Lung (tissue), 11 donors: ENCODE measurements at regions not wholly inside any gene's neighbourhood (a gene's known extent, or its start where the extent isn't known, plus 50 kb on each side); places are given as distances from the start of the nearest gene placed in this dataset.
"Not testable (repeated sequence)": the region's sequence is repeated elsewhere in the genome, so short reads cannot be mapped to it uniquely, and the experiment has no call there.

Source experiments
- ATAC-seq: fragments of 200-7000 bp; cut with Tn5 transposase; one replicate; pipeline ENCODE4 v1.9.1; 2020; ENCODE audit warnings: moderate number of reproducible peaks; ENCODE audit not compliant: insufficient read depth, low FRiP score
- DNase-seq, 3 donors: peaks; one replicate each; pipeline ENCODE4 v3.0.0-alpha.2; 2013 to 2017
- H3K27ac ChIP-seq, 2 donors: one replicate each; pipeline ENCODE4 v1.5.1; 2013; ENCODE audit warnings: mild to moderate bottlenecking in 2 of 2, moderate library complexity in 2 of 2, control low read depth in 1 of 2, inconsistent platforms in 1 of 2, low read depth in 1 of 2, low read length in 1 of 2
- H3K27me3 ChIP-seq, 3 donors: one replicate each; pipeline ENCODE4 v1.5.1; 2013; ENCODE audit warnings: low read length in 2 of 3; ENCODE audit not compliant: control insufficient read depth in 3 of 3, insufficient read depth in 3 of 3
- H3K36me3 ChIP-seq, 4 donors: one replicate each; pipeline ENCODE4 v1.5.1; 2013; ENCODE audit warnings: low read length in 4 of 4, mild to moderate bottlenecking in 1 of 4, moderate library complexity in 1 of 4; ENCODE audit not compliant: control insufficient read depth in 4 of 4, insufficient read depth in 4 of 4
- H3K4me1 ChIP-seq, 5 donors: one replicate each; pipeline ENCODE4 v1.5.1; 2013; ENCODE audit warnings: low read length in 5 of 5, mild to moderate bottlenecking in 2 of 5, moderate library complexity in 1 of 5; ENCODE audit not compliant: control insufficient read depth in 5 of 5, insufficient read depth in 5 of 5
- H3K4me3 ChIP-seq: one replicate; pipeline ENCODE4 v1.5.1; 2013; ENCODE audit warnings: mild to moderate bottlenecking, control low read depth, moderate library complexity
- H3K9ac ChIP-seq, 2 donors: one replicate each; pipeline ENCODE4 v1.5.1; 2013; ENCODE audit warnings: low read length in 2 of 2, control low read depth in 1 of 2; ENCODE audit not compliant: insufficient read depth in 1 of 2
- H3K9me3 ChIP-seq, 4 donors: one replicate each; pipeline ENCODE4 v1.5.1; 2013; ENCODE audit warnings: low read length in 3 of 4, mild to moderate bottlenecking in 1 of 4, moderate library complexity in 1 of 4; ENCODE audit not compliant: control insufficient read depth in 4 of 4, insufficient read depth in 3 of 4
- CTCF ChIP-seq: IDR thresholded peaks from 2 replicates; pipeline ENCODE4 v1.5.1; 2012; ENCODE audit warnings: mild to moderate bottlenecking; ENCODE audit errors: control extremely low read depth, extremely low read depth
- WGBS, 2 donors: extraction: QIAGEN DNeasy Blood & Tissue Kit; methylation state at CpG; one replicate each; pipeline ENCODE4 v1.1.7; 2013; 5-methylcytosine and 5-hydroxymethylcytosine counted together
- donor health status: control.
- donor health status: control.
- donor health status: Bipolar disorder and iron deficiency.
- donor health status: healthy.
- donor health status: DM: yes; HTN: yes; CAD: no.

GRCh38 chr4:61004651-61005170 lies 195.4 kb upstream of the ADGRL3 start:
- Histone ChIP-seq H3K27ac (no peak overlapping the region), H3K9ac (no peak overlapping the region), H3K36me3 (no peaks in the 10 kb centered on the region), H3K4me1 (no peaks in the 10 kb centered on the region), H3K4me3 (no peak overlapping the region), H3K9me3 (peaks cover 0 to 3% (median under 1%) of the 10 kb centered on the region in 4 donors), H3K27me3 (no peaks in the 10 kb centered on the region)
- 80 to 93% methylated on average over 1 of the region's 1 CpG for WGBS, 2 donors
- DNase-seq: no peak
- TF ChIP-seq CTCF: no peak
- no peak for ATAC-seq

- no peak for ATAC-seq
Observed at GRCh38 chr4:61011051-61011450, 189.1 kb upstream of the ADGRL3 start.

GRCh38 chr4:61011936-61012335 lies 188.2 kb upstream of the ADGRL3 start:
- not testable (repeated sequence) for H3K9me3 ChIP-seq, H3K9ac ChIP-seq, ATAC-seq, H3K4me3 ChIP-seq, H3K27me3 ChIP-seq, H3K27ac ChIP-seq, H3K36me3 ChIP-seq, H3K4me1 ChIP-seq, DNase-seq
- whole genome bisulfite sequencing, 2 donors: 88 to 95% methylated on average over 5 of the region's 5 CpGs

More at GRCh38 chr4:61011051-61011450, 189.1 kb upstream of the ADGRL3 start:
- WGBS, 2 donors: 90 to 95% methylated on average over 2 of the region's 2 CpGs
- no peak for TF ChIP-seq CTCF
- Histone ChIP-seq H3K27me3 (no peaks in the 10 kb centered on the region), H3K4me3 (no peak overlapping the region), H3K4me1 (no peaks in the 10 kb centered on the region), H3K36me3 (no peaks in the 10 kb centered on the region), H3K9me3 (peaks cover 0 to 2% (median 0%) of the 10 kb centered on the region in 4 donors), H3K9ac (no peak overlapping the region), H3K27ac (no peak overlapping the region)
- no peak for DNase-seq

- Histone ChIP-seq H3K4me3 (no peak overlapping the region), H3K27ac (no peak overlapping the region), H3K27me3 (no peaks in the 10 kb centered on the region), H3K9me3 (peaks cover 0 to 3% (median 0%) of the 10 kb centered on the region in 4 donors), H3K4me1 (no peaks in the 10 kb centered on the region), H3K36me3 (no peaks in the 10 kb centered on the region), H3K9ac (no peak overlapping the region)
- no peak for ATAC-seq
- 91 to 95% methylated on average over 2 of the region's 2 CpGs for WGBS, 2 donors
- TF ChIP-seq CTCF: no peak
- DNase-seq: no peak
Observed at GRCh38 chr4:61024610-61025009, 175.5 kb upstream of the ADGRL3 start.
